Heart left ventricle (tissue), 16 donors: ENCODE measurements at regions not wholly inside any gene's neighbourhood (a gene's known extent, or its start where the extent isn't known, plus 50 kb on each side); places are given as distances from the start of the nearest gene placed in this dataset.

Experiments
- ATAC-seq, 4 donors: fragments of 200-7000 bp; cut with Tn5 transposase; one replicate each; pipeline ENCODE4 v1.9.1; 2020 to 2022; ENCODE audit warnings: moderate library complexity in 4 of 4, mild to moderate bottlenecking in 3 of 4, moderate number of reproducible peaks in 1 of 4
- DNase-seq, 5 donors: peaks; one replicate each; pipeline ENCODE4 v3.0.0-alpha.2; 2020
- H3K27ac ChIP-seq, 12 donors: fragments of 200-600 bp; sonication (generic) in 4 of 12; one replicate each; pipeline versions ENCODE4 v1.5.0 to v1.8.0; 2016 to 2022; ENCODE audit warnings: mild to moderate bottlenecking in 2 of 12
- H3K27me3 ChIP-seq, 9 donors: fragments of 200-600 bp; sonication (generic) in 2 of 9; one replicate each; pipeline versions ENCODE4 v1.5.1 to v1.8.0; 2016 to 2022; ENCODE audit warnings: mild to moderate bottlenecking in 3 of 9
- H3K36me3 ChIP-seq, 9 donors: fragments of 200-600 bp; sonication (generic) in 2 of 9; one replicate each; pipeline versions ENCODE4 v1.5.0 to v1.8.0; 2018 to 2022; ENCODE audit warnings: mild to moderate bottlenecking in 2 of 9
- H3K4me1 ChIP-seq, 12 donors: fragments of 200-600 bp; sonication (generic) in 4 of 12; one replicate each; pipeline versions ENCODE4 v1.5.0 to v1.8.0; 2016 to 2022; ENCODE audit warnings: mild to moderate bottlenecking in 3 of 12
- H3K4me3 ChIP-seq, 12 donors: fragments of 200-600 bp; sonication (generic) in 4 of 12; one replicate each; pipeline versions ENCODE4 v1.5.0 to v1.8.0; 2017 to 2022; ENCODE audit warnings: mild to moderate bottlenecking in 9 of 12, moderate library complexity in 4 of 12
- H3K9me3 ChIP-seq, 12 donors: fragments of 200-600 bp; sonication (generic) in 4 of 12; one replicate each; pipeline versions ENCODE4 v1.5.0 to v1.8.0; 2016 to 2022; ENCODE audit warnings: mild to moderate bottlenecking in 1 of 12
- CTCF ChIP-seq, 12 donors: fragments of 200-600 bp; sonication (generic) in 4 of 12; IDR thresholded peaks; one replicate each; pipeline versions ENCODE4 v1.5.0 to v1.8.0; 2018 to 2022; ENCODE audit warnings: antibody characterized with exemption in 12 of 12, mild to moderate bottlenecking in 5 of 12
- POLR2A ChIP-seq, 2 donors: fragments of 450-650 bp; IDR thresholded peaks; one replicate each; pipeline ENCODE4 v1.6.1; 2017; ENCODE audit warnings: antibody characterized with exemption in 2 of 2, mild to moderate bottlenecking in 2 of 2, moderate library complexity in 2 of 2
- WGBS, 4 donors: extraction: QIAGEN DNeasy Blood & Tissue Kit in 2 of 4; methylation state at CpG; one replicate each; pipeline versions ENCODE4 v1.1.5 to v1.1.7; 2013 to 2018; 5-methylcytosine and 5-hydroxymethylcytosine counted together
- intact Hi-C, 10 donors: fragments of 100-400 bp; cut with DNase I; formaldehyde crosslinking; loops; one replicate each; pipeline versions ENCODE4 v1.11.1 to v1.14.2; 2022
- donor health status: ischemic (EF 13 %, LVEDD 7.1; RV severe dilation, severe dysfunction).
- donor health status: healthy with polysubstance abuse.
- donor health status: DM: no; HTN: yes; CAD: no.
- donor health status: DM: no; HTN: no; CAD: no.
- donor health status: ischemic (EF 25% LVEDD 6.9; RV normal size, moderate dysfunction).
- donor health status: ischemic (EF 25% LVEDD 5.7; RV mildly dilated, moderate dysfunction).
- donor health status: healthy.
- donor health status: DM: yes; HTN: yes; CAD: no.
- donor health status: ischemic (EF 35%, LVEDD 5.7; RV mildly dilated, moderate dysfunction).
- donor health status: nonischemic (EF 11% LVEDD 7.7; RV severe dilation, severe dysfunction).
- donor health status: DM: yes; HTN: yes; CAD: no.
- donor health status: PGD.
- donor health status: ischemic (EF 29% LVEDD 5.4; RV normal size, mild dysfunction).
- donor health status: nonischemic (EF 23%, LVEDD 6.1; RV moderate dilation, normal function).

- Histone ChIP-seq H3K36me3 (no peaks in the 10 kb centered on the region), H3K4me3 (no peak overlapping the region)
- no peak for DNase-seq
These were observed 72.6 kb upstream of the CDH5 start for GRCh38 chr16:66293932-66294331.

GRCh38 chr16:66293207-66293735 lies 73.2 kb upstream of the CDH5 start:
- no peak overlapping the region for H3K4me3 ChIP-seq
- H3K36me3 ChIP-seq, result no peaks in the 10 kb centered on the region
- no peak overlapping the region for H3K27ac ChIP-seq
- intact Hi-C loops, result no loop called here
- H3K9me3 ChIP-seq, result no peaks in the 10 kb centered on the region
- no peaks in the 10 kb centered on the region for H3K4me1 ChIP-seq
- WGBS, 4 donors, result 64 to 73% (median 70%) methylated on average over 5 of the region's 5 CpGs
- H3K27me3 ChIP-seq, result peaks cover 0 to 6% (median 0%) of the 10 kb centered on the region in 9 donors
- no peak for ATAC-seq
- TF ChIP-seq POLR2A (IDR thresholded peaks at IDR 0.05) (no peak), CTCF (IDR thresholded peaks at IDR 0.05) (no peak)
- no peak for DNase-seq

More at GRCh38 chr16:66293932-66294331, 72.6 kb upstream of the CDH5 start:
- no peaks in the 10 kb centered on the region for H3K4me1 ChIP-seq
- peaks cover 0 to 6% (median 0%) of the 10 kb centered on the region in 9 donors for H3K27me3 ChIP-seq
- peaks cover 0 to 5% (median 0%) of the 10 kb centered on the region in 12 donors for H3K9me3 ChIP-seq
- intact Hi-C loops, result no loop called here
- ATAC-seq, result no peak
- WGBS, 4 donors, result 63 to 77% (median 67%) methylated on average over 7 of the region's 7 CpGs
- TF ChIP-seq POLR2A (IDR thresholded peaks at IDR 0.05), result no peak
- TF ChIP-seq CTCF (IDR thresholded peaks at IDR 0.05), result no peak
- no peak overlapping the region for H3K27ac ChIP-seq

GRCh38 chr16:66292241-66292935 lies 74.1 kb upstream of the CDH5 start:
- TF ChIP-seq CTCF (IDR thresholded peaks at IDR 0.05), result no peak
- no peak for TF ChIP-seq POLR2A (IDR thresholded peaks at IDR 0.05)
- H3K4me3 ChIP-seq, result no peak overlapping the region
- H3K4me1 ChIP-seq, result no peaks in the 10 kb centered on the region
- ATAC-seq (no peak), DNase-seq (no peak)
- WGBS, 4 donors, result 87 to 94% (median 89%) methylated on average over 15 of the region's 15 CpGs
- H3K27ac ChIP-seq, result no peak overlapping the region
- intact Hi-C loops, result no loop called here
- no peaks in the 10 kb centered on the region for H3K36me3 ChIP-seq
- H3K27me3 ChIP-seq, result peaks cover 0 to 6% (median 0%) of the 10 kb centered on the region in 9 donors
- no peaks in the 10 kb centered on the region for H3K9me3 ChIP-seq

- H3K27ac ChIP-seq, result no peak overlapping the region
- no peaks in the 10 kb centered on the region for H3K4me1 ChIP-seq
- intact Hi-C loops, result no loop called here
- DNase-seq (no peak), ATAC-seq (no peak)
- WGBS, 4 donors, result 89 to 94% (median 90%) methylated on average over 6 of the region's 6 CpGs
- H3K36me3 ChIP-seq, result no peaks in the 10 kb centered on the region
- TF ChIP-seq POLR2A (IDR thresholded peaks at IDR 0.05) (no peak), CTCF (IDR thresholded peaks at IDR 0.05) (no peak)
- no peak overlapping the region for H3K4me3 ChIP-seq
- H3K27me3 ChIP-seq, result peaks cover 0 to 6% (median 0%) of the 10 kb centered on the region in 9 donors
- H3K9me3 ChIP-seq, result no peaks in the 10 kb centered on the region
These were observed 74.7 kb upstream of the CDH5 start for GRCh38 chr16:66291833-66292232.
